Caco-2 (cell line): ENCODE measurements at regions not wholly inside any gene's neighbourhood (a gene's known extent, or its start where the extent isn't known, plus 50 kb on each side); places are given as distances from the start of the nearest gene placed in this dataset.

Source experiments
- BruUV-seq: library from RNA; stranded (reverse); fragments of 400-500 nt; replicated peaks from 2 replicates; lab custom pipeline; 2021; lab: Mats Ljungman, UMichigan
- CTCF ChIA-PET: fragments of 300-600 bp; sonication (Branson Sonifier 250); formaldehyde crosslinking; loops from one replicate; lab custom pipeline; 2022; ENCODE audit warnings: antibody characterized with exemption; lab: Charles Lee
- POLR2A ChIA-PET: fragments of 300-600 bp; sonication (Branson Sonifier 250); formaldehyde crosslinking; loops from one replicate; lab custom pipeline; 2022; ENCODE audit warnings: antibody characterized with exemption; lab: Charles Lee
- DNase-seq, 2 experiments: peaks; one replicate each; pipeline versions ENCODE4 v3.0.0 to v3.0.0-alpha.2; 2020 to 2022
- H3K27me3 ChIP-seq: replicated peaks from 2 replicates; pipeline ENCODE4 v1.6.0; 2011; ENCODE audit warnings: low read length; ENCODE audit not compliant: control insufficient read depth, insufficient read depth
- H3K36me3 ChIP-seq: 2 replicates; pipeline ENCODE4 v1.5.1; 2011; ENCODE audit warnings: low read length; ENCODE audit not compliant: control insufficient read depth, insufficient read depth
- H3K4me1 ChIP-seq: fragments of 250-450 bp; sonication (Bioruptor Pico); 2 replicates; pipeline ENCODE4 v1.5.1; 2020; ENCODE audit warnings: mild to moderate bottlenecking
- H3K4me3 ChIP-seq: 2 replicates; pipeline ENCODE4 v1.5.1; 2011; ENCODE audit warnings: low read depth, mild to moderate bottlenecking, control low read depth, low read length
- H3K9me3 ChIP-seq: fragments of 250-450 bp; sonication (Bioruptor Pico); 2 replicates; pipeline ENCODE4 v1.5.1; 2020; ENCODE audit warnings: mild to moderate bottlenecking, moderate library complexity
- H3K27ac Mint-ChIP-seq: one replicate; pipeline ENCODE4 v1.8.0; 2022; ENCODE audit warnings: mixed read lengths; ENCODE audit not compliant: unreplicated experiment
- H3K27me3 Mint-ChIP-seq: one replicate; pipeline ENCODE4 v1.8.0; 2022; ENCODE audit warnings: mixed read lengths; ENCODE audit not compliant: insufficient read depth, unreplicated experiment
- H3K36me3 Mint-ChIP-seq: one replicate; pipeline ENCODE4 v1.8.0; 2022; ENCODE audit warnings: mild to moderate bottlenecking, mixed read lengths; ENCODE audit not compliant: insufficient read depth, unreplicated experiment
- H3K4me1 Mint-ChIP-seq: one replicate; pipeline ENCODE4 v1.8.0; 2022; ENCODE audit warnings: low read depth, mixed read lengths; ENCODE audit not compliant: unreplicated experiment
- H3K4me3 Mint-ChIP-seq: one replicate; pipeline ENCODE4 v1.8.0; 2022; ENCODE audit warnings: mild to moderate bottlenecking, moderate library complexity, mixed read lengths; ENCODE audit not compliant: unreplicated experiment
- H3K9me3 Mint-ChIP-seq: one replicate; pipeline ENCODE4 v1.8.0; 2022; ENCODE audit warnings: mixed read lengths; ENCODE audit not compliant: unreplicated experiment
- CTCF ChIP-seq, 2 experiments: fragments of 200-600 bp in 1 of 2; IDR thresholded peaks; 1 replicate in 1 of 2; 2 replicates in 1 of 2; pipeline versions ENCODE4 v1.5.1 to v1.8.0; 2011 to 2022; ENCODE audit warnings: antibody characterized with exemption in 1 of 2, control low read depth in 1 of 2, inconsistent platforms in 1 of 2, low read depth in 1 of 2, low read length in 1 of 2, mild to moderate bottlenecking in 1 of 2, moderate library complexity in 1 of 2; ENCODE audit not compliant: insufficient read depth in 1 of 2, severe bottlenecking in 1 of 2, unreplicated experiment in 1 of 2
- intact Hi-C: fragments of 100-400 bp; cut with micrococcal nuclease; formaldehyde crosslinking; loops from one replicate; pipeline ENCODE4 v1.10.0; 2022; ENCODE audit not compliant: unreplicated experiment

- peaks cover 9% of the 10 kb centered on the region for H3K9me3 Mint-ChIP-seq
- CTCF ChIA-PET = no interaction called here
- no peak for TF ChIP-seq CTCF (IDR thresholded peaks at IDR 0.05; ENCODE audit: insufficient read depth in 1 of 2, low read depth in 1 of 2, low read length in 1 of 2, severe bottlenecking in 1 of 2, unreplicated experiment in 1 of 2)
- H3K36me3 Mint-ChIP-seq = no peaks in the 10 kb centered on the region
- Histone ChIP-seq H3K36me3 (no peaks in the 10 kb centered on the region), H3K4me3 (no peak overlapping the region), H3K4me1 (no peaks in the 10 kb centered on the region), H3K9me3 (no peaks in the 10 kb centered on the region), H3K27me3 (no peaks in the 10 kb centered on the region)
- no peak for DNase-seq
- no TSS peak for BruUV-seq
- no peak overlapping the region for H3K27ac Mint-ChIP-seq
- intact Hi-C loops = no loop called here
- H3K4me1 Mint-ChIP-seq = no peaks in the 10 kb centered on the region
- POLR2A ChIA-PET = no interaction called here
- H3K4me3 Mint-ChIP-seq = no peak overlapping the region
- H3K27me3 Mint-ChIP-seq = no peaks in the 10 kb centered on the region
Measured at GRCh38 chr14:86027144-86027543, 497.2 kb downstream of the FLRT2 start.

- H3K36me3 Mint-ChIP-seq = no peaks in the 10 kb centered on the region
- ChIA-PET CTCF (no interaction called here), POLR2A (no interaction called here)
- TF ChIP-seq CTCF (IDR thresholded peaks at IDR 0.05; ENCODE audit: insufficient read depth in 1 of 2, low read depth in 1 of 2, low read length in 1 of 2, severe bottlenecking in 1 of 2, unreplicated experiment in 1 of 2) = no peak
- no peaks in the 10 kb centered on the region for H3K9me3 Mint-ChIP-seq
- BruUV-seq = no TSS peak
- H3K4me3 Mint-ChIP-seq = no peak overlapping the region
- no peaks in the 10 kb centered on the region for H3K4me1 ChIP-seq
- H3K4me3 ChIP-seq = no peak overlapping the region
- H3K27ac Mint-ChIP-seq = no peak overlapping the region
- H3K27me3 ChIP-seq = no peaks in the 10 kb centered on the region
- H3K27me3 Mint-ChIP-seq = no peaks in the 10 kb centered on the region
- no peaks in the 10 kb centered on the region for H3K36me3 ChIP-seq
- intact Hi-C loops = no loop called here
- no peak for DNase-seq
- H3K9me3 ChIP-seq = no peaks in the 10 kb centered on the region
- H3K4me1 Mint-ChIP-seq = no peaks in the 10 kb centered on the region
Measured at GRCh38 chr14:86022031-86022629, 492.2 kb downstream of the FLRT2 start.

GRCh38 chr14:86020841-86021240 lies 490.9 kb downstream of the FLRT2 start:
- no peaks in the 10 kb centered on the region for H3K36me3 ChIP-seq
- no peak overlapping the region for H3K4me3 Mint-ChIP-seq
- POLR2A ChIA-PET = no interaction called here
- H3K27me3 ChIP-seq = no peaks in the 10 kb centered on the region
- no peaks in the 10 kb centered on the region for H3K4me1 ChIP-seq
- CTCF ChIA-PET = no interaction called here
- no peak overlapping the region for H3K27ac Mint-ChIP-seq
- no TSS peak for BruUV-seq
- no peaks in the 10 kb centered on the region for H3K9me3 ChIP-seq
- no peaks in the 10 kb centered on the region for H3K27me3 Mint-ChIP-seq
- no peaks in the 10 kb centered on the region for H3K36me3 Mint-ChIP-seq
- H3K9me3 Mint-ChIP-seq = no peaks in the 10 kb centered on the region
- no peaks in the 10 kb centered on the region for H3K4me1 Mint-ChIP-seq
- H3K4me3 ChIP-seq = no peak overlapping the region
- no peak for TF ChIP-seq CTCF (IDR thresholded peaks at IDR 0.05; ENCODE audit: insufficient read depth in 1 of 2, low read depth in 1 of 2, low read length in 1 of 2, severe bottlenecking in 1 of 2, unreplicated experiment in 1 of 2)
- no peak for DNase-seq
- intact Hi-C loops = no loop called here
